ENCODE measurements at regions not wholly inside any gene's neighbourhood (a gene's known extent, or its start where the extent isn't known, plus 50 kb on each side); places are given as distances from the start of the nearest gene placed in this dataset.
"Not testable (repeated sequence)": the region's sequence is repeated elsewhere in the genome, so short reads cannot be mapped to it uniquely, and the experiment has no call there.

GRCh38 chr11:93902921-93903320 is 52.5 kb upstream of the VSTM5 start:
- no peak for DNase-seq (ENCODE audit: low read depth)

- peak; percentile 12 for DNase-seq (ENCODE audit: low read depth)
Observed at GRCh38 chr11:93903989-93904388, 53.6 kb upstream of the VSTM5 start.

- no peak for DNase-seq (ENCODE audit: low read depth)
Observed at GRCh38 chr11:93904716-93905115, 54.3 kb upstream of the VSTM5 start.

GRCh38 chr11:93905384-93905783 is 55.0 kb upstream of the VSTM5 start:
- DNase-seq (ENCODE audit: low read depth) = peak; percentile 70

- DNase-seq (ENCODE audit: low read depth) = no peak
Observed at GRCh38 chr11:93906486-93906885, 56.1 kb upstream of the VSTM5 start.

- DNase-seq (ENCODE audit: low read depth) = no peak
Observed at GRCh38 chr11:93907901-93908300, 57.5 kb upstream of the VSTM5 start.

GRCh38 chr11:93908689-93909088 is 58.3 kb upstream of the VSTM5 start:
- DNase-seq (ENCODE audit: low read depth) = peak; percentile 73

- no peak for DNase-seq (ENCODE audit: low read depth)
Observed at GRCh38 chr11:93917673-93918072, 67.3 kb upstream of the VSTM5 start.

- peak; percentile 78 for DNase-seq (ENCODE audit: low read depth)
Observed at GRCh38 chr11:93921695-93922468, 71.5 kb upstream of the VSTM5 start.

- no peak for DNase-seq (ENCODE audit: low read depth)
Observed at GRCh38 chr11:93922830-93923229, 72.4 kb upstream of the VSTM5 start.

- not testable (repeated sequence) for DNase-seq (ENCODE audit: low read depth)
Observed at GRCh38 chr11:93926099-93926498, 75.7 kb upstream of the VSTM5 start.

GRCh38 chr11:93929407-93929806 is 79.0 kb upstream of the VSTM5 start:
- no peak for DNase-seq (ENCODE audit: low read depth)

- DNase-seq (ENCODE audit: low read depth) = no peak
Observed at GRCh38 chr11:93933230-93933629, 82.8 kb upstream of the VSTM5 start.

- DNase-seq (ENCODE audit: low read depth) = no peak
Observed at GRCh38 chr11:93935826-93936225, 85.3 kb upstream of the HEPHL1 start.

- DNase-seq (ENCODE audit: low read depth) = no peak
Observed at GRCh38 chr11:93936460-93936859, 84.7 kb upstream of the HEPHL1 start.

GRCh38 chr11:93939084-93939760 is 81.9 kb upstream of the HEPHL1 start:
- DNase-seq (ENCODE audit: low read depth) = no peak

- DNase-seq (ENCODE audit: low read depth) = no peak
Observed at GRCh38 chr11:93940395-93940794, 80.8 kb upstream of the HEPHL1 start.

GRCh38 chr11:93942176-93942575 is 79.0 kb upstream of the HEPHL1 start:
- DNase-seq (ENCODE audit: low read depth) = no peak

GRCh38 chr11:93945596-93945995 is 75.6 kb upstream of the HEPHL1 start:
- peak; percentile 11 for DNase-seq (ENCODE audit: low read depth)

- DNase-seq (ENCODE audit: low read depth) = no peak
Observed at GRCh38 chr11:93952082-93952780, 68.9 kb upstream of the HEPHL1 start.

- no peak for DNase-seq (ENCODE audit: low read depth)
Observed at GRCh38 chr11:93957397-93957952, 63.7 kb upstream of the HEPHL1 start.

- no peak for DNase-seq (ENCODE audit: low read depth)
Observed at GRCh38 chr11:93958991-93959390, 62.2 kb upstream of the HEPHL1 start.

Data from myocyte (in vitro differentiated cells).